UCSD-AML1 (cell line): ENCODE measurements at regions not wholly inside any gene's neighbourhood (a gene's known extent, or its start where the extent isn't known, plus 50 kb on each side); places are given as distances from the start of the nearest gene placed in this dataset.

Experiments
- DNase-seq: peaks from one replicate; lab custom pipeline; 2025; ENCODE audit not compliant: unreplicated experiment; lab: John Stamatoyannopoulos, UW

- DNase-seq, result no peak
Observed at GRCh38 chr2:51484605-51485004, 452.7 kb upstream of the NRXN1 start.

- no peak for DNase-seq
Observed at GRCh38 chr2:51483720-51484119, 451.8 kb upstream of the NRXN1 start.

- no peak for DNase-seq
Observed at GRCh38 chr2:51472783-51473182, 440.9 kb upstream of the NRXN1 start.

- no peak for DNase-seq
Observed at GRCh38 chr2:51472300-51472699, 440.4 kb upstream of the NRXN1 start.

GRCh38 chr2:51469102-51469501 is 437.2 kb upstream of the NRXN1 start:
- no peak for DNase-seq

GRCh38 chr2:51465326-51465725 is 433.4 kb upstream of the NRXN1 start:
- DNase-seq, result no peak

- DNase-seq, result no peak
Observed at GRCh38 chr2:51454177-51454576, 422.2 kb upstream of the NRXN1 start.

- DNase-seq, result no peak
Observed at GRCh38 chr2:51448911-51449310, 417.0 kb upstream of the NRXN1 start.

GRCh38 chr2:51441786-51442185 is 409.9 kb upstream of the NRXN1 start:
- no peak for DNase-seq

GRCh38 chr2:51424418-51424817 is 392.5 kb upstream of the NRXN1 start:
- no peak for DNase-seq

- no peak for DNase-seq
Observed at GRCh38 chr2:51420511-51420910, 388.6 kb upstream of the NRXN1 start.

- no peak for DNase-seq
Observed at GRCh38 chr2:51413726-51414125, 381.8 kb upstream of the NRXN1 start.

- DNase-seq, result no peak
Observed at GRCh38 chr2:51410331-51410730, 378.4 kb upstream of the NRXN1 start.

GRCh38 chr2:51409920-51410319 is 378.0 kb upstream of the NRXN1 start:
- DNase-seq, result no peak

GRCh38 chr2:51404226-51404625 is 372.3 kb upstream of the NRXN1 start:
- no peak for DNase-seq

GRCh38 chr2:51401546-51401945 is 369.6 kb upstream of the NRXN1 start:
- DNase-seq, result no peak

GRCh38 chr2:51387235-51387634 is 355.3 kb upstream of the NRXN1 start:
- DNase-seq, result no peak

- DNase-seq, result no peak
Observed at GRCh38 chr2:51379997-51380396, 348.1 kb upstream of the NRXN1 start.

GRCh38 chr2:51368250-51368649 is 336.3 kb upstream of the NRXN1 start:
- DNase-seq, result no peak

- DNase-seq, result no peak
Observed at GRCh38 chr2:51350100-51350499, 318.2 kb upstream of the NRXN1 start.

GRCh38 chr2:51344886-51345285 is 313.0 kb upstream of the NRXN1 start:
- no peak for DNase-seq

GRCh38 chr2:51335087-51336058 is 303.4 kb upstream of the NRXN1 start:
- no peak for DNase-seq

GRCh38 chr2:51329512-51329911 is 297.6 kb upstream of the NRXN1 start:
- DNase-seq, result no peak
